ENCODE measurements at regions not wholly inside any gene's neighbourhood (a gene's known extent, or its start where the extent isn't known, plus 50 kb on each side); places are given as distances from the start of the nearest gene placed in this dataset.

GRCh38 chr3:113151461-113152031 is 59.8 kb upstream of the BOC start:
- TF ChIP-seq CTCF (IDR thresholded peaks at IDR 0.05; ENCODE audit: low read depth, low read length), result no peak
- ChIA-PET CTCF (interaction anchor here (1.1 to 1.4 kb wide), 2 partner anchors 15 to 115 kb away, joined by 3 to 4 read pairs; no protein-coding TSS in a partner anchor), POLR2A (interaction anchor here (0.6 kb wide), 1 partner anchor 59 kb away, joined by 3 read pairs; no protein-coding TSS in a partner anchor)
- DNase-seq (ENCODE audit: low read depth, low spot score), result no peak
- H3K27ac ChIP-seq (ENCODE audit: low read depth, low read length), result no peak overlapping the region
- peaks cover 10% of the 10 kb centered on the region for H3K27me3 ChIP-seq (ENCODE audit: control insufficient read depth, insufficient read depth, low read length)
- no peaks in the 10 kb centered on the region for H3K9me3 ChIP-seq (ENCODE audit: control insufficient read depth, insufficient read depth, low read length)
- no peak overlapping the region for H3K4me3 ChIP-seq (ENCODE audit: low read depth, low read length)

GRCh38 chr3:113152849-113153248 is 58.5 kb upstream of the BOC start:
- ChIA-PET CTCF (no interaction called here), POLR2A (no interaction called here)
- no peak overlapping the region for H3K4me3 ChIP-seq (ENCODE audit: low read depth, low read length)
- DNase-seq (ENCODE audit: low read depth, low spot score), result no peak
- H3K9me3 ChIP-seq (ENCODE audit: control insufficient read depth, insufficient read depth, low read length), result no peaks in the 10 kb centered on the region
- H3K27me3 ChIP-seq (ENCODE audit: control insufficient read depth, insufficient read depth, low read length), result peaks cover under 1% of the 10 kb centered on the region
- no peak overlapping the region for H3K27ac ChIP-seq (ENCODE audit: low read depth, low read length)
- no peak for TF ChIP-seq CTCF (IDR thresholded peaks at IDR 0.05; ENCODE audit: low read depth, low read length)

- TF ChIP-seq CTCF (IDR thresholded peaks at IDR 0.05; ENCODE audit: low read depth, low read length), result no peak
- no peak overlapping the region for H3K27ac ChIP-seq (ENCODE audit: low read depth, low read length)
- ChIA-PET POLR2A (no interaction called here), CTCF (no interaction called here)
- no peak overlapping the region for H3K4me3 ChIP-seq (ENCODE audit: low read depth, low read length)
- no peaks in the 10 kb centered on the region for H3K9me3 ChIP-seq (ENCODE audit: control insufficient read depth, insufficient read depth, low read length)
- H3K27me3 ChIP-seq (ENCODE audit: control insufficient read depth, insufficient read depth, low read length), result no peaks in the 10 kb centered on the region
- no peak for DNase-seq (ENCODE audit: low read depth, low spot score)
Observed at GRCh38 chr3:113153499-113154107, 57.8 kb upstream of the BOC start.

GRCh38 chr3:113156816-113157333 is 54.5 kb upstream of the BOC start:
- no peak for DNase-seq (ENCODE audit: low read depth, low spot score)
- Histone ChIP-seq H3K27ac (ENCODE audit: low read depth, low read length) (no peak overlapping the region), H3K9me3 (ENCODE audit: control insufficient read depth, insufficient read depth, low read length) (no peaks in the 10 kb centered on the region), H3K27me3 (ENCODE audit: control insufficient read depth, insufficient read depth, low read length) (peaks cover 2% of the 10 kb centered on the region), H3K4me3 (ENCODE audit: low read depth, low read length) (no peak overlapping the region)
- ChIA-PET POLR2A (no interaction called here), CTCF (no interaction called here)
- no peak for TF ChIP-seq CTCF (IDR thresholded peaks at IDR 0.05; ENCODE audit: low read depth, low read length)

- no peak for TF ChIP-seq CTCF (IDR thresholded peaks at IDR 0.05; ENCODE audit: low read depth, low read length)
- CTCF ChIA-PET, result no interaction called here
Observed at GRCh38 chr3:113157408-113158030, 53.8 kb upstream of the BOC start.

More at GRCh38 chr3:113157408-113158030, 53.8 kb upstream of the BOC start:
- Histone ChIP-seq H3K4me3 (ENCODE audit: low read depth, low read length) (no peak overlapping the region), H3K27me3 (ENCODE audit: control insufficient read depth, insufficient read depth, low read length) (peaks cover 5% of the 10 kb centered on the region), H3K27ac (ENCODE audit: low read depth, low read length) (no peak overlapping the region), H3K9me3 (ENCODE audit: control insufficient read depth, insufficient read depth, low read length) (no peaks in the 10 kb centered on the region)
- POLR2A ChIA-PET, result no interaction called here
- DNase-seq (ENCODE audit: low read depth, low spot score), result no peak
